Activated T-helper 17 cell treated with anti-CD3 and anti-CD28 coated beads, Interleukin-2, amount 50 U/mL, for 72 hours (primary cell): ENCODE measurements at regions not wholly inside any gene's neighbourhood (a gene's known extent, or its start where the extent isn't known, plus 50 kb on each side); places are given as distances from the start of the nearest gene placed in this dataset.

Source experiments
- ATAC-seq: fragments of 150-1000 bp; cut with Tn5 transposase; replicated peaks from 2 replicates; pipeline ENCODE4 v1.10.0; 2021; ENCODE audit warnings: mild to moderate bottlenecking, moderate library complexity
- H3K27ac Mint-ChIP-seq: one replicate; pipeline ENCODE4 v1.8.0; 2022; ENCODE audit warnings: mixed read lengths
- H3K27me3 Mint-ChIP-seq: one replicate; pipeline ENCODE4 v1.8.0; 2022; ENCODE audit warnings: mixed read lengths
- H3K36me3 Mint-ChIP-seq: one replicate; pipeline ENCODE4 v1.8.0; 2022; ENCODE audit warnings: low read depth, mild to moderate bottlenecking, mixed read lengths
- H3K4me1 Mint-ChIP-seq: one replicate; pipeline ENCODE4 v1.8.0; 2022; ENCODE audit warnings: mixed read lengths
- H3K4me3 Mint-ChIP-seq: one replicate; pipeline ENCODE4 v1.8.0; 2022; ENCODE audit warnings: mild to moderate bottlenecking, mixed read lengths
- H3K9me3 Mint-ChIP-seq: one replicate; pipeline ENCODE4 v1.8.0; 2022; ENCODE audit warnings: mixed read lengths

DNA sequence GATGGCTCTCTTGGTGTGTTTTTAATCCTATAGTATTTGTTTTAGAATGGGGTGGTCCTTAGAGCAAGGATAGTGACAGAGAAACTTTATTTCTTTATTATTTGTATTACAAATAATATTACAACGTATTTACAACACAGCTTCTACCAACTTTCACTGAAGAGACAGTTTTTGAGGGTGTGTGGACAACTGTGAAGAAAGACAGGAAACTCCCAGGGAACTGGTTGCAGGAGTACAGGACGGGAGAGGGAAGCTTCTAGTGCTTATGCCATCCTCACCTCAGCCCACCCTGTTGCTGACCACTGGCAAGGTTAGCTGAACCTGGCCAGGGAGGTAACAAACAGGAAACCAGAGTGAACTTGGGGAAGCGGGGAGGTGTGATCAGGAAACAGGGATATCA lies 251.7 kb downstream of the BCL11A start:
- no peak for ATAC-seq
- no peaks in the 10 kb centered on the region for H3K27me3 Mint-ChIP-seq
- no peaks in the 10 kb centered on the region for H3K4me1 Mint-ChIP-seq
- no peaks in the 10 kb centered on the region for H3K36me3 Mint-ChIP-seq
- H3K4me3 Mint-ChIP-seq = no peak overlapping the region
- no peak overlapping the region for H3K27ac Mint-ChIP-seq
- no peaks in the 10 kb centered on the region for H3K9me3 Mint-ChIP-seq

DNA sequence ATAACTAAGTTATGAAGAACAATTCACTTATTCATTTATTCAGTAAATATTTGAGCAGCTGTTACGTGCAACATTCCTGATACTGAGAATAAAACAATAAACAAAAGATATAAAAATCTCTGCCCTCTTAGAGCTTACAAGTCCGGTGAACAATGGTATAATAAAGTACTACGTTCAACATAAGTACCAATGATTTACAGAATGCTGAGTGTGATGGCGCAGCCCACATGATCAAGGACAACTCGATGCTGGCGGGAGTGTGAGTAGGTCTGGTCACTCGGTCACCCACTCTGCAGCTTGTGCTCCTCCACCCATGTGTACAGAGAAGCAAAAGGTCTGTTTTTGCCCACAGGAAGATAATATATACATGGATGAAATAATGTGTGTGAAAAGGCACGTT lies 254.3 kb downstream of the BCL11A start:
- no peaks in the 10 kb centered on the region for H3K9me3 Mint-ChIP-seq
- no peaks in the 10 kb centered on the region for H3K4me1 Mint-ChIP-seq
- H3K36me3 Mint-ChIP-seq = no peaks in the 10 kb centered on the region
- no peak for ATAC-seq
- H3K27ac Mint-ChIP-seq = no peak overlapping the region
- H3K27me3 Mint-ChIP-seq = no peaks in the 10 kb centered on the region
- no peak overlapping the region for H3K4me3 Mint-ChIP-seq

DNA sequence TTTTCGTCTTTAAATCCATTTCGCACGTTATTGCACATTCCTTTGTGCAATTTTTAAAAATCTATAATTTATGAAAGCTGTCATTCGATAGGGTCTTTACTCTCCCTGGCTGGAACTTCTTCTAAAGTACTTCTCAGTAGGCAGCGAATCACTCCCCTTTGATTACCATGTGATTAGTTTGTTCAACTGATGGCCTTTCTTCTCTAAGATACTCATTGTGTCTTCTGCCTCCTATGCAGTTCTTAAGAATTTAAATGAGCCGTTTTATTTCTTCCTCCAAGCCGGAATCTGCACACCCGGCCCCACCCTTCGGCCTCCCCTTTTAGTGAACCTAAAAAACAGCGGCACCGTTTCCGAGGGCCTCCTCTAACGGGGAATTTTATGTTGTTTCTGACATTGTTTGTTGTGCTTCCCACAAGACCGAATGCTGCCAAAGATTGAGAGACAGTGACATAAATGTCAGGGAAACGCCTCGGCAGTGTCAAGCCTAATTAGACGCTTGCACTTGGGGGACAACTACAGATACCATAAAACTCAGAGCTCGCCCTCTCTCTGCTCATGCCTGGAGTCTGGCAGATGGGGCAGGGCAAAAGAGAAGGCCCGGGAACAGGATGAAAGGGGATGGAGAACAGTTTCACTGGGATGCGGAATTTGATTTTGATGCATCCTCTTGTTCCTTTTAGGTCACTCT lies 255.3 kb downstream of the BCL11A start:
- H3K4me3 Mint-ChIP-seq = no peak overlapping the region
- H3K27ac Mint-ChIP-seq = no peak overlapping the region
- H3K36me3 Mint-ChIP-seq = no peaks in the 10 kb centered on the region
- no peak for ATAC-seq
- no peaks in the 10 kb centered on the region for H3K4me1 Mint-ChIP-seq
- H3K27me3 Mint-ChIP-seq = peaks cover 4% of the 10 kb centered on the region
- H3K9me3 Mint-ChIP-seq = no peaks in the 10 kb centered on the region

DNA sequence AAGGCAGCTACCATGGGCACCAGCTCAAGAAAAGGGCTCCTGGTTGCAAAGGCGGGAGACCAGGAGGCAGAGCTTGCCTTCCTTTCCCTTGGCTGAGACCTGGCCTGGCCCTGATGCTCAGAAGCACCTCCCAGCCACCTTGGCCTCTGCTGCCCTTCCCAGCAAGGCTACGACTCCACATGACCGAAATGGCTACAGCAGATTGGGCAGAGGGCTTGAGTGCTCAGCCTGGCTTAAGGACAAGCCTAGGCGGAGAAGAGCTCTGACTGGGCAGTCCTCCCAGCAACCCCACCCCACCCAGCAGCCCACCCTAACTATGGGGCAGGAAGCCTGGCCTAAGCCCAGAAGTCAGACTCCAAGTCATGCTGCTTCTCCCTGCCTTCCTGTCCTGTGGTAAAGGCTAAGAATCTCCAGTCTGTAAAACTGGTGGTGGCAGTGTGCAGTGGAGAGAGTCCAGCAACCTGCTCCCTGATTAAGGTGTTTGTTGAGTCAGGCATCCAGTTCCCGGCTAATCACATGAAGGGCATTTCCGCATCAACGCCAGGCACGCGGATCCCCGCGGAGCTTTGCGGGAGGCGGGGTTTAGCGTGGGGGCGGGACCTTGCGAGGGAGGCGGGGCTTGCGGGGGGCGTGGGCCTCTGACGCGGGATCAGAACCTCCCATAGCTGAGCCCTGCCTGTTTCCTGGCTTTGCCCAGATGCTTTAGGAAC lies 256.0 kb downstream of the BCL11A start:
- Mint-ChIP-seq H3K27ac (no peak overlapping the region), H3K36me3 (no peaks in the 10 kb centered on the region), H3K4me1 (no peaks in the 10 kb centered on the region), H3K27me3 (peaks cover 6% of the 10 kb centered on the region), H3K4me3 (no peak overlapping the region), H3K9me3 (no peaks in the 10 kb centered on the region)
- ATAC-seq = no peak

DNA sequence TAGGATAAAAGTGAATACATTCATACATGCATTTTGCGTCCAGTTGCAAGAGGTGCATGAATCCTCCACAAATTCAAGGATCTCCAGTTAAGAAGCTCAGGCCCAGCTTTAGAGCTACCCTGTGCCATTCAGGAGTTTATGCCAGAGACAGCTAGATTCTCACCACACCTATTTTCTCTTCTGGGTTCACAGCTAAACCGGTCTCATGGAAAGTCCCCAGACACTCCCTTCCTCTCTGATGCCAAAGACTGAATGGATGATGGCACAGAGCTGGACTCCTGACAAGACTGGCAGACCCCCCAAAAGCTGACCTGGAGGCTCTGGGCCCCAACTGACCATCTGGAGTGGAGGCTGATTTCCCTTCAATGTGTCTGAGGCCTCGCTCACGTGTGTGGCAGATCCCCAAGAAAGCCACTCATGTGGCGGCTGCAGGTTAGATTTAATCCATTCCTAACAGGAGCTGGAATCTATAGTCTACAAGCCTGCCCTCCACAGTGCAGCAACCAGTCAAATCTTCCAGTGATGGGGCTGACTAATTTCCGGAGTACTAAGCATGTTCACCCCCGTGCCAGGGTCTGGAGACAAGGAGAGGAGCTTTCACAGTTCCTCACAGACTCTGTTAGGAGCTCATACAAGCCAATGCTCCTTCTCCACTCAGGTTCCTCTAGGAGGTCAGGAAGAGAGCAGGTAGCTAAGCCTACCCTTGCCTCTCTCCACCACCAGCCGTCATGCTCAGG lies 257.1 kb downstream of the BCL11A start:
- Mint-ChIP-seq H3K9me3 (no peaks in the 10 kb centered on the region), H3K27me3 (peaks cover 8% of the 10 kb centered on the region)
- ATAC-seq = no peak

DNA sequence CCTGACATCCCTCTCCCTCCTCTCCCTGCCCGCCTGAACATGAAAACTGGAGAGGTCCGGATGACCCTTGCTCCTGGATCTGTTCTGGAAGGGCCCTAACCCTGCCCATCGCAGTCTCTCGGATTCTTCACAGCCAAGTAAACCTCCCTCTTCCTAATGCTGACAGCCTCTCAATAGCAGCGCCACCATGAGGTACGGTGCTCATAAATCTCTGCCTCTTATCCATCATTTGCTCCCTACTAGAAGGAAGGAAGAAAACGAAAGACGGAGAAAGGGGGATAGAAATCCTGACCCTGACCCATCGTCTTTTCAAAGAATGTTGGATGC lies 257.9 kb downstream of the BCL11A start:
- Mint-ChIP-seq H3K36me3 (no peaks in the 10 kb centered on the region), H3K27me3 (peaks cover 8% of the 10 kb centered on the region), H3K27ac (no peak overlapping the region), H3K4me3 (no peak overlapping the region), H3K4me1 (no peaks in the 10 kb centered on the region), H3K9me3 (no peaks in the 10 kb centered on the region)
- no peak for ATAC-seq

More for the DNA sequence above, 257.1 kb downstream of the BCL11A start:
- Mint-ChIP-seq H3K4me1 (no peaks in the 10 kb centered on the region), H3K36me3 (no peaks in the 10 kb centered on the region), H3K27ac (no peak overlapping the region), H3K4me3 (no peak overlapping the region)

DNA sequence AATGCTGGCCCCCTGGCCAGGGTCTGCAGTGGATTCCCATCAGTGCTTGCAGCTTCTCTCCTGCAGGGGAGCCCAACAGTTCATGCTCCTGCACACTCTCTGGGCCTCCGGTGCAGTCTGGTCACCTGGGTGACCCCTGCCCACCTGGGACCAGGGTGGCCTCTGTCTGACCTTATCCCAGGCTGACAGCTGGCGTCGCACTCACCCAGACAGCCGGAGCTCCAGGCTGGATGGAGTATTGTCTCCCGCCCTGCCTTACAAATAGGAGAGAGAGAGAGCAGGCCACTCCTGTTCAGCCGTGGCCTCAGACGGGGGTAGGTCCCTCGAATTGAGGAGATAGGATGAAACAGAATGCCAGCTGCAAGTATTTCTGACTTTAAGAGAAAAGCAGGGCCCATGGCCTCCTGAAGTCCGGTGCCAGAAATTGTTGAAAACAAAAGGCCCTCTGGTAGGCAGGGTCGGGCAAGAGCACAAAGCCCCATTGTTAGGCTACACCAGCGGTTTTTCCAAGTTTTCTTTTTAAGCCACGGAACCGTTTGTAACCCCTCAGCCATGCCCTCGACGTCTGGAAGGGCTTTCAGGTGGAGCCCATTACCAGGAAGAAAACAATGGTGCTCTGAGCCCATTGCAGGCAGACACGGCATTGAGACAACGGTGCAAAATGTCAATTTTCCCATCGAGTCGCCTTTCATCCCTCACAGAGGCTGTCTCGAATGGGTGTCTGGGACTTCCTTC lies 258.4 kb downstream of the BCL11A start:
- no peaks in the 10 kb centered on the region for H3K36me3 Mint-ChIP-seq
- no peaks in the 10 kb centered on the region for H3K9me3 Mint-ChIP-seq
- no peaks in the 10 kb centered on the region for H3K4me1 Mint-ChIP-seq
- peaks cover 8% of the 10 kb centered on the region for H3K27me3 Mint-ChIP-seq
- H3K27ac Mint-ChIP-seq = no peak overlapping the region
- H3K4me3 Mint-ChIP-seq = no peak overlapping the region
- no peak for ATAC-seq

DNA sequence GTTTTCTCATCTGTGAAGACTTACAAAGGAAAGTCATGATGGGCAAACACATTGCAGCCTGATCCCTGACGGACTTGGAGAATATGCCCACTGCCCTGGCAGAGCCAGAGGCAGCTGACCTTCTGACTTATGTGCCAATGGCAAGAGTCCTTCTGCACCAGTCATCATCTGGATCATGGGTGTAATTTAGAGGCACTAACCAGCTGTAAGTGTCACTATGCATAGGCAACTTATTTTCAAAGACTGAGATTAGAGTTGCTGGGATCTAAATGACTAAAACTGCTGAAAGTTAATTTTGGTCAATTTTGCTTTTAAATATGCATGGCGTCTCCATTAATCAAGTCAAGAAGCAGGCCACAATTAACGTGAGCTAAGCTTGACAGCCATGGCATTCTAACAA lies 261.2 kb downstream of the BCL11A start:
- Mint-ChIP-seq H3K27ac (no peak overlapping the region), H3K9me3 (no peaks in the 10 kb centered on the region), H3K4me1 (no peaks in the 10 kb centered on the region), H3K4me3 (no peak overlapping the region), H3K27me3 (peaks cover 8% of the 10 kb centered on the region), H3K36me3 (no peaks in the 10 kb centered on the region)
- ATAC-seq = no peak

DNA sequence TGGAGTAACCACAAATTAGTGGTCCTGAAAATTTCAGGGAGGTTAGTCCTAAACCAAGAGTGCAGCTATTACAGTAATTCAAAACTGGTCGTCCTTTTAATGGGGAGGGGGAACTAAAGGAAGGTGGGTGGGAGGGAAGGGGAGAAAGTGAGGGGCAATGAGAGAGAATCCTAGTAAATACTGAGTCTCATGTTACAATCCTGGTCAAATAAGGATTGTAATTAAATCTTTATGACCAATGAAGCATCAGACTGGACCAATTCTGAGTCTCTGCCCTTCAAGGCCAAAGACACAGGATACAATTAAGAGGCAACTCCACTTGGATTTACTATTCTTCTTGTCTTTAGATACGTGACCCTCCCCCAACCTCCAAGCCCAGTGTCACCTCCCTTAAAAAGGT lies 262.9 kb downstream of the BCL11A start:
- Mint-ChIP-seq H3K4me3 (no peak overlapping the region), H3K36me3 (no peaks in the 10 kb centered on the region), H3K27me3 (peaks cover 10% of the 10 kb centered on the region), H3K27ac (no peak overlapping the region), H3K4me1 (no peaks in the 10 kb centered on the region), H3K9me3 (no peaks in the 10 kb centered on the region)
- ATAC-seq = no peak

DNA sequence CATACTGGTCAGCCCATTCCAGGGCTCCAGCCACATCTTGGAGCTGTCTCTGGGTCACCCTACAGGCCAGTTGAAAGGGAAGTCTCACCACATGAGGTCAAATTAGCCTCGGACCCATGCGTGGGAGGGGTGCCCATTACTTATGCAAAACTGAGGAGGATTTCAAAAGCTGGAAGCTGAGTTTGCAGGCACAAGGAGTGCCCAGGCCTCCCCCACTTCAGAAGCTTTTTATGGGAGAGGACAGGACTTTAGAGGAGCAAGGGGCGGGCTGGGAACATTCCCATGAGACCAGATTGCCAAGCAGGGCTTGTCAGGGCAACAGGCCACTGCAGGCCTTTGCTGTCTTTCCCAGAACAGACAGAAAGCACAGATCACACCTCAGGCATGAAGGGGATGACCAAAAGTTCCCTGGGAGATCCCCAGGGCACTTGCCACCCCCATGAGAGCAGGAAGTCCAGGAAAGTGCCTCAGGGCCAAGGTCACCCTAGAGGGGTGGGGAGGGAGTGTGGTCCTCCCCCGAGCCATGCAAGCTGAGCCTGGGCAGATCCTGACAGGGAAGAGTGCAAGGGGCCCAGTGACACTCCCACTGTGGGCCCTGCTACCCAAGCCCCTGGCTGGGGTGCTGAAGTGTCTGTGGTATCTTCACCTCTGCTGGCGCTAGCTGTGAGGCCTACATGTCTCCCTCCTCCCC lies 267.7 kb downstream of the BCL11A start:
- Mint-ChIP-seq H3K9me3 (no peaks in the 10 kb centered on the region), H3K27me3 (peaks cover 5% of the 10 kb centered on the region)
- no peak for ATAC-seq

DNA sequence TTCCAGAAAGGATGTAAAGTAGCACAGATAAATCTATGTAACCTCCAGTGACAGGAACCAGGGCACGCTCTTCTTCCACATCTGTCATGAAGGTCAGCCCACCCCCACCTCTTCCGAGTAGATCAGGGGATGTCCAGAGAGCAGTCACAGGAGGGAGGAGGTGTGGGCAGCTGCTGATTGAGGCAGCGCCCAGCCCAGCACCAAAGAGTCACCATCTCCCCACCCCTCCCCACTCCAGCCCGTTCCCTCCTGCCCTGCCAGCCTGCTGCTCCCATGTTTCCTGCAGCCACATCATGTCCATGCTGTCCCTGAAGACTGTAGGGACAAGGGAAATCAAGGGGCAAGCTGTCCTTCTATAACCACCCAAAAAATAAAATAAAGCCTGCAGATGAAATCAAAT lies 269.8 kb downstream of the BCL11A start:
- Mint-ChIP-seq H3K36me3 (no peaks in the 10 kb centered on the region), H3K27me3 (peaks cover 5% of the 10 kb centered on the region), H3K4me1 (no peaks in the 10 kb centered on the region), H3K4me3 (no peak overlapping the region), H3K9me3 (no peaks in the 10 kb centered on the region), H3K27ac (no peak overlapping the region)
- no peak for ATAC-seq

More for the DNA sequence above, 267.7 kb downstream of the BCL11A start:
- no peaks in the 10 kb centered on the region for H3K4me1 Mint-ChIP-seq
- H3K36me3 Mint-ChIP-seq = no peaks in the 10 kb centered on the region
- no peak overlapping the region for H3K4me3 Mint-ChIP-seq
- H3K27ac Mint-ChIP-seq = no peak overlapping the region

DNA sequence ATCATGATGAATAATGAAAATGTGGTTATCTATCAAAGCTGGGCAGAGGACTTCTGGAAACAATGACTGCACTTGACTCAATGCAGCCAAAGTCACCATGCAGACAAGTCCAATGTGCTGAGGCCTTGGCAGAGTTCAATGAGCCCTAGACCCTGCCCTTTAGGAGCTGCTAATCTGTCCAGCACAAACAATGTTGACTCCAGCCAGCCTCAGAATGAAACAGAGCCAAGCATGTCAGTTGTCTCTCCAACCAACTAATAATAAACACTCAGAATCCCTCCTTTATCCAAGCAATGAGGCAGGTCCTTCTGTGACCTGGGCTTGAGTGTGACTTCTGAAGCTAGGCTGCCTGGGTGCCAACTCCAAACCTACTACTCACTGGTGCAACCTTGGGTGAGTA lies 270.6 kb downstream of the BCL11A start:
- Mint-ChIP-seq H3K4me3 (no peak overlapping the region), H3K4me1 (no peaks in the 10 kb centered on the region), H3K27me3 (peaks cover 5% of the 10 kb centered on the region), H3K27ac (no peak overlapping the region), H3K36me3 (no peaks in the 10 kb centered on the region), H3K9me3 (no peaks in the 10 kb centered on the region)
- no peak for ATAC-seq

DNA sequence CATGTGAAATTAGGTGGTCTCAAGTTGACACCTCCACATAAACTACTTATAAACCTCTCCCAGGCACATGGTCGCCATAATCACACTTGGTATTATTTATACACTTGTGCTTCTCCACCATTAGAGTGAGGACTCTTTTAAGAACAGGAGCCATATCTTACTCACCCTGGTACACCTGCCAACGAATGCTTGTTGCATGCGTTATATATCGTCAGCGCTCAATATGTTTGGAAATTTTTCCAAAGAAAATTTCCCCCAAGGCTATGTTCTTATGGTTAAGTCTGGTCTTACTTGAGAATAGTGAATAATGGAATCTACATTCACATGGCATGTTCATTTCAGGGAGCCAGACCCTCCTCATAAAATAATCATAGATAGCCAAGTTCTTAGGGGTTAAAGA lies 271.7 kb downstream of the BCL11A start:
- H3K4me1 Mint-ChIP-seq = no peaks in the 10 kb centered on the region
- no peak overlapping the region for H3K4me3 Mint-ChIP-seq

DNA sequence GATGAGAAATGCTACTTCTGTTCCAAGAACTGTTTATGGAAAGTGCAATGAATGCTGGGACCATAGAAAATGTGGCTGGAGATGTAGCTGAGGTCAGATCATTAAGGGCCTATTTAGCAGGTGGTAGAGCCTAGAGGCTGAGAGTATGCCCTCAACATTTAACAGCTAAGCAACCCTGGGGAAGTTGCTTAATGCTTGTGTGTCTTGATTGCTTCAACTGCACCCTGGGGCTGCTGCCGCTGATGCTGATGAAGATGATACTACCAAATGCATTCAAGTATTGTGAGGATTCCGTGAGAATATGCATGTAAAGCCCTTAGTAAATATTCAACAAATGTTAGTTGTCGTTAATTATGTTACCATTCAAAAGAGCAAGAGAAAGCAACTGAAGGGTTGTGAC lies 273.2 kb downstream of the BCL11A start:
- H3K27me3 Mint-ChIP-seq = peaks cover 3% of the 10 kb centered on the region
- H3K27ac Mint-ChIP-seq = no peak overlapping the region
- no peaks in the 10 kb centered on the region for H3K4me1 Mint-ChIP-seq
- no peak overlapping the region for H3K4me3 Mint-ChIP-seq
- no peak for ATAC-seq
- H3K9me3 Mint-ChIP-seq = no peaks in the 10 kb centered on the region
- no peaks in the 10 kb centered on the region for H3K36me3 Mint-ChIP-seq

More for the DNA sequence above, 271.7 kb downstream of the BCL11A start:
- Mint-ChIP-seq H3K36me3 (no peaks in the 10 kb centered on the region), H3K27ac (no peak overlapping the region), H3K27me3 (peaks cover 5% of the 10 kb centered on the region), H3K9me3 (no peaks in the 10 kb centered on the region)
- ATAC-seq = no peak
